Mesendoderm (in vitro differentiated cells): ENCODE measurements at regions not wholly inside any gene's neighbourhood (a gene's known extent, or its start where the extent isn't known, plus 50 kb on each side); places are given as distances from the start of the nearest gene placed in this dataset.

ENCODE experiments used
- DNase-seq: peaks from one replicate; pipeline ENCODE4 v3.0.0; 2013
- H2AK5ac ChIP-seq: 2 replicates; pipeline ENCODE4 v1.6.1; 2013; ENCODE audit warnings: low read length, inconsistent platforms
- H2BK120ac ChIP-seq: 2 replicates; pipeline ENCODE4 v1.6.1; 2013; ENCODE audit warnings: low read depth, mild to moderate bottlenecking, low read length, moderate library complexity, mixed read lengths
- H2BK15ac ChIP-seq: replicated peaks from 2 replicates; pipeline ENCODE4 v1.6.1; 2013; ENCODE audit warnings: low read depth, mild to moderate bottlenecking, moderate library complexity
- H2BK5ac ChIP-seq: 2 replicates; pipeline ENCODE4 v1.6.1; 2013; ENCODE audit warnings: low read length, inconsistent platforms
- H3K18ac ChIP-seq: 2 replicates; pipeline ENCODE4 v1.6.1; 2013; ENCODE audit warnings: mild to moderate bottlenecking, low read length, mixed read lengths
- H3K23ac ChIP-seq: one replicate; pipeline ENCODE4 v1.6.1; 2013; ENCODE audit warnings: low read length
- H3K27ac ChIP-seq: 2 replicates; pipeline ENCODE4 v1.5.1; 2013; ENCODE audit warnings: low read depth, mild to moderate bottlenecking, inconsistent platforms, low read length, moderate library complexity
- H3K27me3 ChIP-seq: 2 replicates; pipeline ENCODE4 v1.6.1; 2013; ENCODE audit warnings: low read length, control low read depth, mild to moderate bottlenecking, inconsistent platforms; ENCODE audit not compliant: insufficient read depth, poor library complexity
- H3K36me3 ChIP-seq: 2 replicates; pipeline ENCODE4 v1.6.1; 2013; ENCODE audit warnings: low read length, inconsistent platforms; ENCODE audit not compliant: control insufficient read depth, insufficient read depth
- H3K4ac ChIP-seq: one replicate; pipeline ENCODE4 v1.6.1; 2013; ENCODE audit warnings: low read depth, mild to moderate bottlenecking, low read length, moderate library complexity
- H3K4me1 ChIP-seq: 2 replicates; pipeline ENCODE4 v1.6.1; 2013; ENCODE audit warnings: low read depth, low read length, inconsistent platforms; ENCODE audit not compliant: control insufficient read depth
- H3K4me2 ChIP-seq: 2 replicates; pipeline ENCODE4 v1.6.1; 2013; ENCODE audit warnings: low read length
- H3K4me3 ChIP-seq: 2 replicates; pipeline ENCODE4 v1.5.1; 2013; ENCODE audit warnings: mild to moderate bottlenecking, low read length
- H3K56ac ChIP-seq: one replicate; pipeline ENCODE4 v1.6.1; 2013; ENCODE audit warnings: low read length
- H3K79me1 ChIP-seq: 2 replicates; pipeline ENCODE4 v1.6.1; 2013; ENCODE audit warnings: low read length, inconsistent platforms
- H3K79me2 ChIP-seq: 2 replicates; pipeline ENCODE4 v1.6.1; 2013; ENCODE audit warnings: mild to moderate bottlenecking, low read length; ENCODE audit not compliant: control insufficient read depth, insufficient read depth
- H3K9ac ChIP-seq: 2 replicates; pipeline ENCODE4 v1.6.1; 2013; ENCODE audit warnings: low read length, inconsistent platforms
- H4K5ac ChIP-seq: one replicate; pipeline ENCODE4 v1.6.1; 2013; ENCODE audit warnings: low read length
- H4K8ac ChIP-seq: one replicate; pipeline ENCODE4 v1.6.1; 2013; ENCODE audit warnings: low read depth, mild to moderate bottlenecking, control low read depth, low read length, moderate library complexity
- WGBS: extraction: QIAGEN DNeasy Blood & Tissue Kit; methylation state at CpG from one replicate; pipeline ENCODE4 v1.1.7; 2013; ENCODE audit warnings: low lambda C conversion rate, missing lambda C conversion rate; ENCODE audit not compliant: insufficient coverage; ENCODE audit errors: extremely low coverage; 5-methylcytosine and 5-hydroxymethylcytosine counted together

GRCh38 chr1:218804014-218804785 is 369.5 kb upstream of the LYPLAL1 start:
- Histone ChIP-seq H2BK120ac (no peak overlapping the region), H3K4me3 (no peak overlapping the region), H4K5ac (no peak overlapping the region), H3K4me1 (no peaks in the 10 kb centered on the region), H3K9ac (no peak overlapping the region), H3K79me1 (no peaks in the 10 kb centered on the region), H3K4ac (no peak overlapping the region), H3K18ac (no peak overlapping the region), H2AK5ac (no peak overlapping the region), H3K56ac (no peak overlapping the region), H3K23ac (no peak overlapping the region), H3K36me3 (no peaks in the 10 kb centered on the region), H2BK5ac (no peak overlapping the region), H2BK15ac (no peak overlapping the region), H3K79me2 (no peaks in the 10 kb centered on the region), H3K27me3 (no peaks in the 10 kb centered on the region), H3K27ac (no peak overlapping the region), H4K8ac (no peak overlapping the region), H3K4me2 (no peak overlapping the region)
- no peak for DNase-seq

GRCh38 chr1:218809061-218809460 is 364.6 kb upstream of the LYPLAL1 start:
- H4K8ac ChIP-seq, result no peak overlapping the region
- H3K23ac ChIP-seq, result no peak overlapping the region

DNA sequence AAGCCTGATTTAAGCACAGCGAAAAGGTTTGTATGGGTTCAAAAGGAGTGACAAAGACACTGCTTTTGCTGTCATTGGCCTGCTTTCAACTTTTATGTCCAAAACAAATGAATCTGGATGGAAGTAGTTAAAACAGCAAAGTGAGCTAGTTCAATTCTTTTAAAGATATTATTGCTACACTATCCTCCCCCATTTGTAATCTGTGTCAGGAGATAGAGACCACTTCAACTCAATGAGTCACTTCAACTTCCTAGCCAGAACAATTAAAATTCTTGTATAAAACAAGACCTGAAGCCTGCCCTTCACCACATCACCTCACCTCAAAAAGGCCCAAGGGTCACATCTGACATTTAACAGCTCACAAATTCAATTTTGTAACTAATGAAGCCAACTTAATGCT is 364.1 kb upstream of the LYPLAL1 start:
- no peaks in the 10 kb centered on the region for H3K27me3 ChIP-seq
- no peak overlapping the region for H3K4ac ChIP-seq
- no peak overlapping the region for H2BK15ac ChIP-seq
- no peak overlapping the region for H2BK120ac ChIP-seq
- no peaks in the 10 kb centered on the region for H3K79me1 ChIP-seq
- no peak overlapping the region for H3K9ac ChIP-seq
- no CpG with 5 or more reads among the region's 1 CpG for WGBS
- H3K18ac ChIP-seq, result no peak overlapping the region
- H3K27ac ChIP-seq, result no peak overlapping the region
- no peak overlapping the region for H3K23ac ChIP-seq
- no peaks in the 10 kb centered on the region for H3K36me3 ChIP-seq
- no peaks in the 10 kb centered on the region for H3K4me1 ChIP-seq
- H3K4me2 ChIP-seq, result no peak overlapping the region
- H3K79me2 ChIP-seq, result no peaks in the 10 kb centered on the region
- H2AK5ac ChIP-seq, result no peak overlapping the region
- no peak overlapping the region for H2BK5ac ChIP-seq
- H3K4me3 ChIP-seq, result no peak overlapping the region
- no peak overlapping the region for H4K8ac ChIP-seq
- DNase-seq, result no peak
- no peak overlapping the region for H3K56ac ChIP-seq
- no peak overlapping the region for H4K5ac ChIP-seq

More at GRCh38 chr1:218809061-218809460, 364.6 kb upstream of the LYPLAL1 start:
- WGBS, result no CpG with 5 or more reads among the region's 3 CpGs
- H3K27ac ChIP-seq, result no peak overlapping the region
- H2BK120ac ChIP-seq, result no peak overlapping the region
- H3K36me3 ChIP-seq, result no peaks in the 10 kb centered on the region
- no peaks in the 10 kb centered on the region for H3K4me1 ChIP-seq
- no peak overlapping the region for H2BK5ac ChIP-seq
- no peak overlapping the region for H2AK5ac ChIP-seq
- H3K56ac ChIP-seq, result no peak overlapping the region
- no peak overlapping the region for H3K9ac ChIP-seq
- H3K18ac ChIP-seq, result no peak overlapping the region
- H3K79me2 ChIP-seq, result no peaks in the 10 kb centered on the region
- no peak overlapping the region for H3K4me3 ChIP-seq
- H3K4me2 ChIP-seq, result no peak overlapping the region
- no peak for DNase-seq
- H2BK15ac ChIP-seq, result no peak overlapping the region
- no peaks in the 10 kb centered on the region for H3K27me3 ChIP-seq
- no peaks in the 10 kb centered on the region for H3K79me1 ChIP-seq
- no peak overlapping the region for H4K5ac ChIP-seq
- no peak overlapping the region for H3K4ac ChIP-seq

GRCh38 chr1:218810306-218810705 is 363.4 kb upstream of the LYPLAL1 start:
- Histone ChIP-seq H4K8ac (no peak overlapping the region), H3K36me3 (no peaks in the 10 kb centered on the region), H3K4me3 (no peak overlapping the region), H2BK120ac (no peak overlapping the region), H3K56ac (no peak overlapping the region), H2AK5ac (no peak overlapping the region), H3K79me1 (no peaks in the 10 kb centered on the region), H3K4me2 (no peak overlapping the region), H3K4me1 (no peaks in the 10 kb centered on the region), H2BK5ac (no peak overlapping the region), H4K5ac (no peak overlapping the region), H3K4ac (no peak overlapping the region), H3K79me2 (no peaks in the 10 kb centered on the region), H3K27ac (no peak overlapping the region), H3K27me3 (no peaks in the 10 kb centered on the region), H2BK15ac (no peak overlapping the region), H3K18ac (no peak overlapping the region), H3K23ac (no peak overlapping the region), H3K9ac (no peak overlapping the region)
- DNase-seq, result no peak
- WGBS, result no CpG with 5 or more reads among the region's 3 CpGs

DNA sequence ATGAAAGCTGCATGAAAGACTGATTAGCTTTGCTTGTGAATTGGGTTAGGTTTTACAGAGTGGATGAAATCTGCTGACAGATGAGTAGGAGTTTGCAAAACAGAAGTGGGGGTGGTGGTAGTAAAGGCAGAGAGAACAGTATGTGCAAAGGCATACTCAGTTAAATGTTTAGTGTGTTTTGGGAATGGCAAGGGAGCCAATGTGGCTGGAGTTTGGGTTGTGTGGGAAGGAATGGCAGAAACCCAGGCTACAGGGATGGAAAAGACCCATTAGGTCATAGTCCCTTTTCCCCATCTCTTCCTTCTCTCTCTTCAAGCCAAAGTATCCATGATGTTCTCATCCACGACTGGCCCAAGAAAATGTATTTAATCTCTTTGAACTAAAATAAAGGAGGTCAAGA is 362.2 kb upstream of the LYPLAL1 start:
- no peaks in the 10 kb centered on the region for H3K27me3 ChIP-seq
- no peak overlapping the region for H2BK15ac ChIP-seq
- no peak overlapping the region for H3K56ac ChIP-seq
- H3K4me3 ChIP-seq, result no peak overlapping the region
- H2BK5ac ChIP-seq, result no peak overlapping the region
- H3K18ac ChIP-seq, result no peak overlapping the region
- no peak for DNase-seq
- H3K79me1 ChIP-seq, result no peaks in the 10 kb centered on the region
- H3K9ac ChIP-seq, result no peak overlapping the region
- H3K27ac ChIP-seq, result no peak overlapping the region
- no peak overlapping the region for H3K23ac ChIP-seq
- H3K36me3 ChIP-seq, result no peaks in the 10 kb centered on the region
- no peak overlapping the region for H3K4me2 ChIP-seq
- H3K79me2 ChIP-seq, result no peaks in the 10 kb centered on the region
- no peaks in the 10 kb centered on the region for H3K4me1 ChIP-seq
- no peak overlapping the region for H2BK120ac ChIP-seq
- no peak overlapping the region for H3K4ac ChIP-seq
- H2AK5ac ChIP-seq, result no peak overlapping the region
- H4K5ac ChIP-seq, result no peak overlapping the region
- no CpG with 5 or more reads among the region's 1 CpG for WGBS
- no peak overlapping the region for H4K8ac ChIP-seq

GRCh38 chr1:218812360-218812759 is 361.3 kb upstream of the LYPLAL1 start:
- no peak overlapping the region for H4K5ac ChIP-seq
- no peaks in the 10 kb centered on the region for H3K36me3 ChIP-seq
- H3K27me3 ChIP-seq, result no peaks in the 10 kb centered on the region
- no peak overlapping the region for H2BK15ac ChIP-seq
- H3K56ac ChIP-seq, result no peak overlapping the region
- H2AK5ac ChIP-seq, result no peak overlapping the region
- H2BK5ac ChIP-seq, result no peak overlapping the region
- DNase-seq, result no peak
- H3K79me1 ChIP-seq, result no peaks in the 10 kb centered on the region
- no peaks in the 10 kb centered on the region for H3K79me2 ChIP-seq
- WGBS, result no CpG with 5 or more reads among the region's 6 CpGs
- H3K27ac ChIP-seq, result no peak overlapping the region
- H3K4ac ChIP-seq, result no peak overlapping the region
- H3K4me1 ChIP-seq, result no peaks in the 10 kb centered on the region
- no peak overlapping the region for H3K18ac ChIP-seq
- H3K23ac ChIP-seq, result no peak overlapping the region
- no peak overlapping the region for H3K4me2 ChIP-seq
- no peak overlapping the region for H3K9ac ChIP-seq
- no peak overlapping the region for H3K4me3 ChIP-seq
- no peak overlapping the region for H4K8ac ChIP-seq
- H2BK120ac ChIP-seq, result no peak overlapping the region
